Glutamatergic neuron (in vitro differentiated cells): ENCODE measurements at regions not wholly inside any gene's neighbourhood (a gene's known extent, or its start where the extent isn't known, plus 50 kb on each side); places are given as distances from the start of the nearest gene placed in this dataset.

Experiments used
- DNase-seq: peaks from one replicate; pipeline ENCODE4 v3.0.0; 2022
- H3K27ac Mint-ChIP-seq: one replicate; pipeline ENCODE4 v1.8.0; 2020; ENCODE audit warnings: mild to moderate bottlenecking, mixed read lengths, inconsistent platforms; ENCODE audit not compliant: unreplicated experiment
- H3K27me3 Mint-ChIP-seq: one replicate; pipeline ENCODE4 v1.8.0; 2020; ENCODE audit warnings: mild to moderate bottlenecking, moderate library complexity, mixed read lengths, inconsistent platforms; ENCODE audit not compliant: unreplicated experiment
- H3K36me3 Mint-ChIP-seq: one replicate; pipeline ENCODE4 v1.8.0; 2020; ENCODE audit warnings: mild to moderate bottlenecking, mixed read lengths, inconsistent platforms; ENCODE audit not compliant: unreplicated experiment
- H3K4me1 Mint-ChIP-seq: one replicate; pipeline ENCODE4 v1.8.0; 2020; ENCODE audit warnings: mild to moderate bottlenecking, low read depth, mixed read lengths, inconsistent platforms; ENCODE audit not compliant: unreplicated experiment
- H3K4me3 Mint-ChIP-seq: one replicate; pipeline ENCODE4 v1.8.0; 2020; ENCODE audit warnings: mild to moderate bottlenecking, mixed read lengths, inconsistent platforms; ENCODE audit not compliant: unreplicated experiment
- H3K9me3 Mint-ChIP-seq: one replicate; pipeline ENCODE4 v1.8.0; 2020; ENCODE audit warnings: mild to moderate bottlenecking, moderate library complexity, mixed read lengths, inconsistent platforms; ENCODE audit not compliant: unreplicated experiment
- TF ChIP-seq, protein P1 (sequence below): fragments of 200-600 bp; sonication (generic); IDR thresholded peaks from one replicate; pipeline ENCODE4 v1.5.0; 2021; ENCODE audit not compliant: partially characterized antibody, unreplicated experiment

GRCh38 chr4:62407534-62407933 lies 1207.4 kb downstream of the ADGRL3 start:
- TF ChIP-seq, protein P1, sequence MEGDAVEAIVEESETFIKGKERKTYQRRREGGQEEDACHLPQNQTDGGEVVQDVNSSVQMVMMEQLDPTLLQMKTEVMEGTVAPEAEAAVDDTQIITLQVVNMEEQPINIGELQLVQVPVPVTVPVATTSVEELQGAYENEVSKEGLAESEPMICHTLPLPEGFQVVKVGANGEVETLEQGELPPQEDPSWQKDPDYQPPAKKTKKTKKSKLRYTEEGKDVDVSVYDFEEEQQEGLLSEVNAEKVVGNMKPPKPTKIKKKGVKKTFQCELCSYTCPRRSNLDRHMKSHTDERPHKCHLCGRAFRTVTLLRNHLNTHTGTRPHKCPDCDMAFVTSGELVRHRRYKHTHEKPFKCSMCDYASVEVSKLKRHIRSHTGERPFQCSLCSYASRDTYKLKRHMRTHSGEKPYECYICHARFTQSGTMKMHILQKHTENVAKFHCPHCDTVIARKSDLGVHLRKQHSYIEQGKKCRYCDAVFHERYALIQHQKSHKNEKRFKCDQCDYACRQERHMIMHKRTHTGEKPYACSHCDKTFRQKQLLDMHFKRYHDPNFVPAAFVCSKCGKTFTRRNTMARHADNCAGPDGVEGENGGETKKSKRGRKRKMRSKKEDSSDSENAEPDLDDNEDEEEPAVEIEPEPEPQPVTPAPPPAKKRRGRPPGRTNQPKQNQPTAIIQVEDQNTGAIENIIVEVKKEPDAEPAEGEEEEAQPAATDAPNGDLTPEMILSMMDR, result no peak
- H3K4me1 Mint-ChIP-seq, result no peaks in the 10 kb centered on the region
- DNase-seq, result no peak
- H3K4me3 Mint-ChIP-seq, result no peak overlapping the region
- H3K27ac Mint-ChIP-seq, result no peak overlapping the region
- peaks cover 1% of the 10 kb centered on the region for H3K27me3 Mint-ChIP-seq
- no peaks in the 10 kb centered on the region for H3K36me3 Mint-ChIP-seq
- no peaks in the 10 kb centered on the region for H3K9me3 Mint-ChIP-seq

DNA sequence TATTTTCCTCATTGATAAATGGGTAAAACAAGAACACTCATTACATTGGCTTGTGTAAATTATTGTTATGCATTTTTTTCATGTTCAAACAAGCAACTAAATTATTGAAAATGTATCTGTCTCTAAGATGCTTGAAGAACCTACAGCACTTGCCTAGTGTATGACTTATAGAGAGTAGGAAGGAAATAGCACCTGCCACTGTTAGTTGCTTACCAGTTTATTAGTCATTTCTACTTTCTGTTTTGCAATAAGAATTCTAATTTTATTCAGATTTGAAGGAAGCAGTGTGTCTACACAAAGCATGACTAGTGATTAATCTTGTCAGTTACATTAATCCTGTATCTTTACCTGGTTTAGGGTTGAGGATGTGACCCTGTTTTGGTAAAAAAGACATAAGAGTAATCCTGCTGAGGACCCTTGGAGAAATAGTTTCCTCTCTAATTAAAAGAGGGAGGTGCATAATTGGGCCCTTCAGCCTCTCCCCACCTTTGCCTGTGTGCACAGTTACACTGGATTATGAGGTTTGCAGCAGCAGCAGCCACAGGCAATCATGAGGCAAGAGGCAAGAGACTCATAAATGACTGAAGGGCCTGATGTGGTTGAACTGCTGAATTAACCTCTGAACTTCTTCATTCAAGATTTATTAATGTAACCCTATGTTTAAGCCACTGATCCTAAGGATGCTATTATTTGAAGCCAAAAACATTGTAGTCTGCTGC lies 1202.1 kb downstream of the ADGRL3 start:
- no peaks in the 10 kb centered on the region for H3K4me1 Mint-ChIP-seq
- H3K27me3 Mint-ChIP-seq, result peaks cover 1% of the 10 kb centered on the region
- no peak overlapping the region for H3K4me3 Mint-ChIP-seq
- no peaks in the 10 kb centered on the region for H3K36me3 Mint-ChIP-seq
- no peaks in the 10 kb centered on the region for H3K9me3 Mint-ChIP-seq
- DNase-seq, result no peak
- H3K27ac Mint-ChIP-seq, result no peak overlapping the region
- TF ChIP-seq, protein P1, result no peak

GRCh38 chr4:62399242-62399641 lies 1199.1 kb downstream of the ADGRL3 start:
- H3K36me3 Mint-ChIP-seq, result no peaks in the 10 kb centered on the region
- no peaks in the 10 kb centered on the region for H3K4me1 Mint-ChIP-seq
- TF ChIP-seq, protein P1, result no peak
- no peak for DNase-seq
- no peak overlapping the region for H3K4me3 Mint-ChIP-seq
- H3K27me3 Mint-ChIP-seq, result no peaks in the 10 kb centered on the region
- H3K9me3 Mint-ChIP-seq, result no peaks in the 10 kb centered on the region
- H3K27ac Mint-ChIP-seq, result no peak overlapping the region

DNA sequence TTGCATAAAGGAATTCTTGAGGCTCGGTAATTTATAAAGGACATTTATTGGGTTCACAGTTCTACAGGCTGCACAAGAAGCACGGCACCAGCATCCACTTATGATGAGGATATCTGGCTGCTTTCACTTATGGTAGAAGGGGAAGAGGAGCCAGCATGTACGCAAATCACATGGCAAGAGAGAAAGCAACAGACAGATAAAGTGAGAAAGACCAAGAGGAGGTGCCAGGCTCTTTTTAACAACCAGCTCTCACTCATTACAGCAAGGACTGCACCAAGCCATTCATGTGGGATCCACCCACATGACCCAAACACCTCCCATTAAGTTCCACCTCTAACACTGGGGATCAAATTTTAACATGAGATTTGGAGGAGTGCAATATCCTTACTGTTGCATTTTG lies 1198.2 kb downstream of the ADGRL3 start:
- Mint-ChIP-seq H3K4me3 (no peak overlapping the region), H3K27ac (no peak overlapping the region), H3K9me3 (no peaks in the 10 kb centered on the region), H3K27me3 (no peaks in the 10 kb centered on the region), H3K4me1 (no peaks in the 10 kb centered on the region), H3K36me3 (no peaks in the 10 kb centered on the region)
- TF ChIP-seq, protein P1, result no peak
- DNase-seq, result no peak

DNA sequence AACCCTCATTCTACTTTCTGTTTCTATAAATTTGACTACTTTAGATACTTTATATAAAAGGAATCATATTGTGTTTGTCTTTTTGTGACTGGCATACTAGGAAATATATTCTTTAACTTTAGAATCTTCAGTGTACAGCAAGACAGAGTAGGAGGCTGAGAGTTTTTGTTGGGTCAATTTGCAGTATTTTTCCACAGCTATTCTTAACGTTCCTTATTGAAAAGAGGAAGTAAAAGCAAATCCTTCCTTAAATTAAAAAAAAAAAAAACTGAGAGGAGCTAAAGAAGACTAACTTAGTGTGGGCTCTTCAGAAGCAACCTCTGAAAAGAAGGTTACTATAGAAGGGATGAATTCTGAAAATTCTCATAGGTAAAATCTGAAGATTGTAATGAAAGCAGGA lies 1194.6 kb downstream of the ADGRL3 start:
- no peak for DNase-seq
- Mint-ChIP-seq H3K27ac (no peak overlapping the region), H3K4me3 (no peak overlapping the region), H3K4me1 (no peaks in the 10 kb centered on the region), H3K27me3 (no peaks in the 10 kb centered on the region), H3K9me3 (no peaks in the 10 kb centered on the region), H3K36me3 (no peaks in the 10 kb centered on the region)
- TF ChIP-seq, protein P1, result no peak
